Stimulated activated CD8-positive, alpha-beta memory T cell treated with anti-CD3 and anti-CD28 coated beads, Interleukin-4, amount 100 ng/mL, for 48 hours (primary cell): ENCODE measurements at regions not wholly inside any gene's neighbourhood (a gene's known extent, or its start where the extent isn't known, plus 50 kb on each side); places are given as distances from the start of the nearest gene placed in this dataset.

ENCODE experiments used
- DNase-seq: peaks from one replicate; pipeline ENCODE4 v3.0.0-alpha.2; 2020

DNA sequence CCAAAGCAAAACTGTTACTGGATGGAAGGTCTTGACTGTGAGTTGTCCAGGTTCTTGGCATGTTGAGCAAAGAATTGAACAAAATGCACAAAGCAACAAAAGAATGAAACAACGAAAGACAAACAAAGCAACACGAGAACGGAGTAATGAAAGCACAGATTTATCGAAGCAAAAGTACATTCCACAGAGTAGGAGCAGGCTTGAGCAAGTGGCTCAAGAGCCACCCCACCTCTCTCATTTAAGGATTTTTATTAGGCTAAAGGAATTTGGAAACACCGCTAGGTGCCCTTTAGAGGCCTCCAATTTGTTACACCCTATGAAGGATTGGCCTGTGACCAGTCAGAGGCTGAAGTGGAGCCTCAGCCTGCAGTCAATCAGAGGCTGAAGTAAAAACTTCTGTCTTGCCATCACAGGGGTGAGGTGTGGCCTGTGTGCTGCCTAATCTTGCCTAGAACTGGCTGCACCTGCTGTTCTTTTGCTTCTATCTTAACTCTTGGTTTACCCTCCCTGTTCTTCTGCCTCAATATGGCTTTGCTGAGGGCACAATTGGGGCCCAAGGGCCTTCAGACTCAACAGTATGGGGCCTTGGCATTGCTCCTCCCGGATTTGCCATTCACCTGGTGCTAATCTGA lies 59.4 kb upstream of the FTH1 start:
- DNase-seq: no peak

DNA sequence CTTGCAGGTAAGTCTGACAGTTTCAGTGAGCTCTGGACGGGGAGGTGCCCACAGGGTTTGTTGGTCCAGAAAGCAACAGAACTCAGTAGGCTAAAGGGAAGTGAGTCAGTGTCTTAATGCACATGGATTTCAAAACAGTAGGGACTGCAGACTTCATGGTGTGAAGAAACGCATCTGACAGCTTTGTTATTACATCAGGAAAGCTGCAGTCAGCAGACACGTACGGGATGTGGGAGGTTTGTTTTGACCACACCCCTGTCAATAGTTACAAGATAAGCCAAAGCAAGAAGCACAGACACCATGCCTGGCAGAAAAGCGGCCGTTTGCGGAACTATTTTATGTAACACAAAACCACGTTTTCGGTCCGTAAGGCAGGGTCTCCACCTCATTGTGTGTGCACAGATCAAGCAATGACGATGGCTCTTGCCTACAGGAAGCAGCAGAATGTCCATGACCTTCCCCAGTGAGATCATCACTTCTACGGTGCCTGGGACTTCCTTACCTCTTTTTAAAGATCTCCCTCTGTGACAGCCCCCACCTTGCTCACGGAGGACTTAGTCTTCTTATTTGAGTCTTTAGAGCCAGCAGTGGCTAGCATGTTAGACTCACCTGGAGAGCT lies 58.2 kb upstream of the FTH1 start:
- DNase-seq: peak; percentile 70

DNA sequence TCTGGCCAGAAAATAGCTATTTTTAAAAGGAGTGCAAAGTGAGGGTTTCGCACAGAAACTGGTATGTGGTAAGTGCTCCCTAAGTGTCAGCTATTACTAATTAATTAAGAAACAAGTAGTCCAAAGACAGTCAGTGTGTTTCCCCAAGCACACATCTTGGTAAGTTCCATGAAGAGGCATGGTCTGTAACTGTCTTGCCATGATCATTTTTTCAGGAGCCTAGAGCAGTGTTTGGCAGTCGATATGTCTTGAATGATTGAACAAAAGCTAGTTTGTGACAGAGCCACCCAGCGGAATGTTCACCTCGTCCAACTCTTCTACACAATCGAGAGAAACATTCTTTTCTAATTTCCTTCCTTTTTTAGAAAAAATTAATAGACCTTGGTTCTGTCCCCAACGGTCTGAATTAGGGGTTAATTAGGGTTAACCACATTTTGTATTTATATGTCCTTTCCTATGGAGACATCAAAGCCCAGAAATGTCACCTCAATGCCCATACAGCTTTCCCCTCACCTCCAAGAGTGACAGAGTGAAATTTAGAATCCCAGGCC lies 57.6 kb upstream of the FTH1 start:
- no peak for DNase-seq

DNA sequence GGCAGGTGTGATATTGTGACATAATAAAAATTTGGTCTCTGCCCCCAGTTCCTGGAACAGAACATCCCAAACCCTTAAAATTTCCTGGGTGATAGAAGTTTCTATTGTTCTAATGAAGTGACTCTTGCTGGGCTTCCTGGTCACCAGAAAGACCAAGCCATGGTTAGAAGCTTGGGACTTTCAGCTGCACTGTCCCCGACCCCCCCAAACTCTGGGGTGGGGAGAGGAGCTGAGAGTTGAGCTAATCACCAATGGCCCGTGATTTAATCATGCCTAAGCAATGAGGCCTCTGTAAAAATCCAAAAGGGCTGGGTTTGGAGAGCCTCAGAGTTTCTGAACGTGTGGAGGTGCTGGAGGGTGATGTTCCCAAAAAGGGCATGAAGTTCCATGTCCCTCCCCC lies 54.8 kb upstream of the FTH1 start:
- DNase-seq: no peak

DNA sequence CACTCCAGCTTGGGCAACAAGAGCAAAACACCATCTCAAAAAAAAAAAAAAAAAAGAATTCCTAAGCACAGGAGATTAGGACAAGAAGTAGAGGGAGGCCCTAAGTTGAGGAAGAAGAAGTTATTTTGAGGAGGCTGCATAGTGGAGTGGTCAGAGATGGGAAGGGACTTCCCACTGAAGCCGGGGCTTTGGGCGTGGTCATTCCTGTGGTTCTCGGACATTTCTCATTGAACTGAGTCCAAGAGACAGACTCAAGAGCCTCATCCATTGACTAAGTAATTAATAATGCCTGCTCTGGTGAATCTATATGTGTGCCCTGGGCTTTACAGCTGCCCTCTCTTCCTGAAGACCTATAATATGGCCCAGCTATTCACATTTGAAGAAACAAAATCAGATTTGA lies 53.2 kb upstream of the FTH1 start:
- no peak for DNase-seq

DNA sequence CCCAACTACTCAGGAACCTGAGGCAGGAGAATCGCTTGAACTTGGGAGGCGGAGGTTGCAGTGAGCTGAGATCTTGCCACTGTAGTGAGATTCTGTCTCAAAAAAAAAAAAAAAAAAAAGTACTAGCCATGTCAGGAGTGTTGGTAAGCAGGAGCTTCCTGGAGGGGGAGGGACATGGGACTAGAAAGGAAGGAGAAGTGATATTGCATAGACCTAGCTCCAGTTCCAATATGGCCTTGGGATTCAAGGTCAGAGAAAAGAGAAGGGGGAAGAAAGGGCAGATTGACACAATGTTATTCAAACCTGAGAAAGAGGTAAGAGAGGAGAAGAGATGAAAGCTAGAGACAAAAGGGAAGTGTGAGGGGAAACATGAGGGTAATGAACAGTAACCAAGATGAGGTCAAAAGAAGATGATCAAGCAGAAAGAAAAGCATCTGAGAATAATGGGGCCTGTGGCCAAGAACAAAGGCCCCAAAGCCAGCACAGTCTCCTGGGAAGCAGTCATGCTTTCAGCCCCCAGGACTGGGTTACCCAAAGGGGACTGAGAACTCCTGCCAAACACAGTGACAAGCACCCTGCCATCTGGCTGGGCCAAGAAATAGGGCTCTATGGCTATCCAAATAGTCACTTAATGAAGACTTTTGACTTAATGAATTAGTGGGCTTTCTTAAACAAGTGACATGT lies 51.7 kb upstream of the FTH1 start:
- DNase-seq: no peak

DNA sequence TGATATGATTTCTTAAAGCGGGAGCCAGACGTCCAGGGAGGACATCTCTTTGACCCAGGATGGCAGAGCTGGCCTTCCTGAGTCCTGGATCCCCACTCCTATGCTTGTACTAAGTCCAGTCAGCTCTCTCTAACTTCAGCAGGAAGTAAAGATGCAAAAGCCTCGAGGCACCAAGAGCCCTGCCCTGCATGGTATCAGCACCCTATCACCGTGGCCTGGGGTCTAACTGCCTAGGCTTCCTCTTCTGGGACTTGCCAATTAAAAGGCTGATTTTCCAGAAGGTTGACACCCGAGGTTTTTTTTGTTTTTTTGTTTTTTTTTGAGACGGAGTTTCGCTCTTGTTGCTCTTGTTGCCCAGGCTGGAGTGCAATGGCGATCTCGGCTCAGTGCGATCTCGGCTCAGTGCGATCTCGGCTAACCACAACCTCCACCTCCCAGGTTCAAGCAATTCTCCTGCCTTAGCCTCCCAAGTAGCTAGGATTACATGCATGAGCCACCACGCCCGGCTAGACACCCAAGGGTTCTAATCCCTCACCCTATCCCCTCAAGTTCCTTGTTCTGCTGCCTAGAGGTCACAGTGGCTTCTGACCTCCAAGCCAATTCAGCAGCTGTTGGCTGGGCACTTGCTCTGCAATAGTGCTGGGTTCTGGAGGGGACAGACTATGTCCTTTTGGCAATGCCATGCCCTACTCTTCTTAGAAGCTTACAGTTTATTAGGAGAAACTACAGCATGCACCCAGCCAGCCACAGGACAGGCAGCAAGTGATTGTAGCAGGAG lies 50.6 kb upstream of the FTH1 start:
- DNase-seq: no peak
